NCI-H226 (cell line): ENCODE measurements at regions not wholly inside any gene's neighbourhood (a gene's known extent, or its start where the extent isn't known, plus 50 kb on each side); places are given as distances from the start of the nearest gene placed in this dataset.

ENCODE experiments used
- DNase-seq: peaks from one replicate; pipeline ENCODE4 v3.0.0-alpha.2; 2015

- DNase-seq: no peak
These were observed 122.8 kb upstream of the AGAP1 start for GRCh38 chr2:235371018-235371417.

- no peak for DNase-seq
These were observed 120.7 kb upstream of the AGAP1 start for GRCh38 chr2:235373171-235373570.

GRCh38 chr2:235377176-235377575, 116.7 kb upstream of the AGAP1 start:
- no peak for DNase-seq

GRCh38 chr2:235378246-235378645, 115.6 kb upstream of the AGAP1 start:
- DNase-seq: no peak

- DNase-seq: no peak
These were observed 114.9 kb upstream of the AGAP1 start for GRCh38 chr2:235378944-235379343.

GRCh38 chr2:235381261-235381912, 112.5 kb upstream of the AGAP1 start:
- DNase-seq: no peak

GRCh38 chr2:235382179-235382578, 111.7 kb upstream of the AGAP1 start:
- DNase-seq: no peak

GRCh38 chr2:235382601-235383000, 111.2 kb upstream of the AGAP1 start:
- no peak for DNase-seq

GRCh38 chr2:235383272-235383843, 110.5 kb upstream of the AGAP1 start:
- DNase-seq: no peak

- no peak for DNase-seq
These were observed 109.2 kb upstream of the AGAP1 start for GRCh38 chr2:235384624-235385023.

GRCh38 chr2:235389626-235390025, 104.2 kb upstream of the AGAP1 start:
- no peak for DNase-seq

- DNase-seq: no peak
These were observed 103.6 kb upstream of the AGAP1 start for GRCh38 chr2:235390108-235390815.

GRCh38 chr2:235390816-235391194, 103.0 kb upstream of the AGAP1 start:
- no peak for DNase-seq

GRCh38 chr2:235391921-235392615, 101.8 kb upstream of the AGAP1 start:
- DNase-seq: no peak

- DNase-seq: peak; percentile 91
These were observed 99.5 kb upstream of the AGAP1 start for GRCh38 chr2:235394278-235394828.

GRCh38 chr2:235396071-235396846, 97.6 kb upstream of the AGAP1 start:
- DNase-seq: no peak

- DNase-seq: no peak
These were observed 95.5 kb upstream of the AGAP1 start for GRCh38 chr2:235398321-235398720.

- no peak for DNase-seq
These were observed 93.9 kb upstream of the AGAP1 start for GRCh38 chr2:235399895-235400294.

GRCh38 chr2:235402422-235402821, 91.4 kb upstream of the AGAP1 start:
- DNase-seq: no peak

GRCh38 chr2:235405612-235406361, 88.1 kb upstream of the AGAP1 start:
- no peak for DNase-seq

GRCh38 chr2:235406430-235406829, 87.4 kb upstream of the AGAP1 start:
- DNase-seq: no peak
